ENCODE measurements at regions not wholly inside any gene's neighbourhood (a gene's known extent, or its start where the extent isn't known, plus 50 kb on each side); places are given as distances from the start of the nearest gene placed in this dataset.

DNA sequence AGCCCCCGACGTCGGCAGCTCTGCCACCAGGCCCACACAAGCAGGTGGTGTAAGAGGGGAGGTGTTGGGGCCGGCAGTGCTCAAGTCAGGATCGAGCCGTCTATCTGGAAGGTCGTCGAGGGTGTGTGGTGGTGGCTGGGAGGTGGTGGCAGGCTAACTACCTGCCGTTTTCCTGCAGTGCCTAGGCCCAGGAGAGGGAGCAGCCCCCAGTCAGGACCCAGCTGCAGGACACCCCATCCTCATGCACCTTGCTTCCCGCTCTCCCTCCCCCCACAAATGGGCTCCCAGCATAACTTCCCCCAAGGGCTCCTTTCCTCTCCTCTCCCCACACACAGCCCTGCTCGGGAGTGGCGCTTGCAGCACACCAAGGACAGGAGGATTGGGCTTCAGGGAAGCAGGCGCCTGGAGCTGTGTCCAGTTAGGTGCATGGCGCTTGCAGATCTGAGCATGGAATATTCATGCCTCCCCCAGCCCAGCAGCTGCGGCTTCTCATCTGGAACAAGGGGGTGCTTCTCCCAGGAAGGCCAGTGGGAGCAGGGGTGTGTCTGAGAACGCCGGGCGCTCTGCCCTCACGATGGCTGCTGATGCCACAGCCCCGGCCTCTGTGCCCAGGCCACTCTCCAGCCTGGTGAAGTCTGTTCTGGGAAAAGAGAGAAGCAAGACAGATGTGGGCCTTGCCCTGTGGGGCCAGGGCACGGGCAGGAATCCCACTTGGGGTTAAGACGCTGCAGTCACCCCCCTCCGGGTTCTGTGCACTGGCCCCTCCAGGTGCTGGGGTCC, 127.7 kb downstream of the IGLL1 start:
- TF ChIP-seq, protein P1, sequence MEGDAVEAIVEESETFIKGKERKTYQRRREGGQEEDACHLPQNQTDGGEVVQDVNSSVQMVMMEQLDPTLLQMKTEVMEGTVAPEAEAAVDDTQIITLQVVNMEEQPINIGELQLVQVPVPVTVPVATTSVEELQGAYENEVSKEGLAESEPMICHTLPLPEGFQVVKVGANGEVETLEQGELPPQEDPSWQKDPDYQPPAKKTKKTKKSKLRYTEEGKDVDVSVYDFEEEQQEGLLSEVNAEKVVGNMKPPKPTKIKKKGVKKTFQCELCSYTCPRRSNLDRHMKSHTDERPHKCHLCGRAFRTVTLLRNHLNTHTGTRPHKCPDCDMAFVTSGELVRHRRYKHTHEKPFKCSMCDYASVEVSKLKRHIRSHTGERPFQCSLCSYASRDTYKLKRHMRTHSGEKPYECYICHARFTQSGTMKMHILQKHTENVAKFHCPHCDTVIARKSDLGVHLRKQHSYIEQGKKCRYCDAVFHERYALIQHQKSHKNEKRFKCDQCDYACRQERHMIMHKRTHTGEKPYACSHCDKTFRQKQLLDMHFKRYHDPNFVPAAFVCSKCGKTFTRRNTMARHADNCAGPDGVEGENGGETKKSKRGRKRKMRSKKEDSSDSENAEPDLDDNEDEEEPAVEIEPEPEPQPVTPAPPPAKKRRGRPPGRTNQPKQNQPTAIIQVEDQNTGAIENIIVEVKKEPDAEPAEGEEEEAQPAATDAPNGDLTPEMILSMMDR (IDR thresholded peaks at IDR 0.05) = no peak
- no peak for TF ChIP-seq POLR2A (IDR thresholded peaks at IDR 0.05)
- no peak for TF ChIP-seq POLR2AphosphoS5 (IDR thresholded peaks at IDR 0.05)
